Endothelial cell of umbilical vein (primary cell): ENCODE measurements at regions not wholly inside any gene's neighbourhood (a gene's known extent, or its start where the extent isn't known, plus 50 kb on each side); places are given as distances from the start of the nearest gene placed in this dataset.

Source experiments
- BruUV-seq: library from RNA; stranded (reverse); fragments of 400-500 nt; replicated peaks from 2 replicates; lab custom pipeline; 2021; lab: Mats Ljungman, UMichigan
- CTCF ChIA-PET: fragments of 300-600, 350-600 bp; sonication (Branson Sonifier 250); formaldehyde crosslinking; loops from one replicate; lab custom pipeline; 2021; ENCODE audit warnings: antibody characterized with exemption, inconsistent platforms; lab: Charles Lee
- POLR2A ChIA-PET: fragments of 300-600, 350-600 bp; sonication (Branson Sonifier 250); formaldehyde crosslinking; loops from one replicate; lab custom pipeline; 2021; ENCODE audit warnings: antibody characterized with exemption, inconsistent platforms; lab: Charles Lee
- DNase-seq: peaks from one replicate; pipeline ENCODE4 v3.0.0-alpha.2; 2011; ENCODE audit warnings: low read depth, low spot score
- FAIRE-seq: peaks from 2 replicates; lab custom pipeline; 2011; peaks lifted over from hg19 to GRCh38; lab: Jason Lieb, UNC
- H2AFZ ChIP-seq: 2 replicates; pipeline ENCODE4 v1.6.0; 2012; ENCODE audit warnings: low read depth, low read length, control low read depth, inconsistent platforms
- H3K27ac ChIP-seq: 2 replicates; pipeline ENCODE4 v1.5.1; 2011; ENCODE audit warnings: low read depth, mild to moderate bottlenecking, control low read depth, low read length, moderate library complexity; ENCODE audit not compliant: insufficient read depth
- H3K27me3 ChIP-seq, 2 experiments: 2 replicates each; pipeline versions ENCODE4 v1.6.0 to v1.6.1; 2011; ENCODE audit warnings: low read length in 2 of 2, mixed read lengths in 1 of 2; ENCODE audit not compliant: control insufficient read depth in 2 of 2, insufficient read depth in 2 of 2
- H3K36me3 ChIP-seq, 2 experiments: 2 replicates in 1 of 2; 3 replicates in 1 of 2; pipeline ENCODE4 v1.5.1; 2011; ENCODE audit warnings: low read length in 2 of 2, mild to moderate bottlenecking in 1 of 2, moderate library complexity in 1 of 2; ENCODE audit not compliant: control insufficient read depth in 2 of 2, insufficient read depth in 2 of 2; ENCODE audit errors: extremely low read depth in 1 of 2
- H3K4me1 ChIP-seq: 3 replicates; pipeline ENCODE4 v1.5.1; 2011; ENCODE audit warnings: mild to moderate bottlenecking, low read length; ENCODE audit not compliant: control insufficient read depth, insufficient read depth; ENCODE audit errors: extremely low read depth
- H3K4me2 ChIP-seq: 2 replicates; pipeline ENCODE4 v1.6.1; 2011; ENCODE audit warnings: low read length, control low read depth, mixed read lengths; ENCODE audit not compliant: insufficient read depth
- H3K4me3 ChIP-seq, 3 experiments: fragments of 200-600 bp in 1 of 3; sonication (generic), shearing (Covaris generic) in 1 of 3; replicated peaks in 1 of 3; 2 replicates each; pipeline ENCODE4 v1.5.1; 2011 to 2016; ENCODE audit warnings: control low read depth in 3 of 3, low read length in 3 of 3, mild to moderate bottlenecking in 2 of 3, inconsistent platforms in 1 of 3, low read depth in 1 of 3, moderate library complexity in 1 of 3; ENCODE audit not compliant: insufficient read depth in 1 of 3
- H3K79me2 ChIP-seq: 2 replicates; pipeline ENCODE4 v1.6.0; 2012; ENCODE audit warnings: low read length, inconsistent platforms; ENCODE audit not compliant: control insufficient read depth, insufficient read depth
- H3K9ac ChIP-seq: replicated peaks from 2 replicates; pipeline ENCODE3; 2011; ENCODE audit warnings: low read length, control low read depth; ENCODE audit not compliant: insufficient read depth; ENCODE audit errors: extremely low read depth
- H3K9me1 ChIP-seq: replicated peaks from 3 replicates; pipeline ENCODE4 v1.6.0; 2011; ENCODE audit warnings: mild to moderate bottlenecking, low read length; ENCODE audit not compliant: control insufficient read depth, insufficient read depth; ENCODE audit errors: extremely low read depth
- H3K9me3 ChIP-seq: replicated peaks from 2 replicates; pipeline ENCODE4 v1.5.1; 2012; ENCODE audit warnings: low read length, inconsistent platforms; ENCODE audit not compliant: control insufficient read depth, insufficient read depth
- H4K20me1 ChIP-seq: replicated peaks from 2 replicates; pipeline ENCODE3; 2011; ENCODE audit warnings: mild to moderate bottlenecking, low read length; ENCODE audit not compliant: control insufficient read depth, insufficient read depth; ENCODE audit errors: extremely low read depth
- CTCF ChIP-seq, 2 donors: IDR thresholded peaks; 1 replicate in 1 of 2; 2 replicates in 1 of 2; pipeline ENCODE4 v1.5.1; 2011; ENCODE audit warnings: low read length in 2 of 2, mild to moderate bottlenecking in 2 of 2, moderate library complexity in 2 of 2, control low read depth in 1 of 2, inconsistent platforms in 1 of 2, low read depth in 1 of 2; ENCODE audit not compliant: insufficient read depth in 1 of 2; ENCODE audit errors: extremely low read depth in 1 of 2
- FOS ChIP-seq: IDR thresholded peaks from 2 replicates; pipeline ENCODE4 v1.6.1; 2011; ENCODE audit warnings: mild to moderate bottlenecking, low read length, moderate library complexity, borderline replicate concordance; ENCODE audit not compliant: insufficient read depth
- GATA2 ChIP-seq: IDR thresholded peaks from 2 replicates; pipeline ENCODE4 v1.7.0; 2011; ENCODE audit warnings: low read depth, mild to moderate bottlenecking, moderate library complexity, mixed read lengths, low read length; ENCODE audit not compliant: insufficient read length, insufficient read depth
- JUN ChIP-seq: IDR thresholded peaks from 2 replicates; pipeline ENCODE4 v1.6.1; 2011; ENCODE audit warnings: borderline replicate concordance, low read depth; ENCODE audit not compliant: insufficient read length, insufficient read depth
- MAX ChIP-seq: IDR thresholded peaks from 2 replicates; pipeline ENCODE4 v1.6.1; 2011; ENCODE audit not compliant: insufficient read depth, insufficient read length
- POLR2A ChIP-seq: IDR thresholded peaks from 2 replicates; pipeline ENCODE4 v1.6.1; 2012; ENCODE audit warnings: low read depth, mild to moderate bottlenecking, control low read depth, low read length
- POLR2AphosphoS5 ChIP-seq: IDR thresholded peaks from 2 replicates; pipeline ENCODE4 v1.6.1; 2012; ENCODE audit warnings: low read depth, mild to moderate bottlenecking, control low read depth, low read length, moderate library complexity; ENCODE audit not compliant: insufficient read depth
- dilution Hi-C: fragments of 300-500 bp; cut with MboI; formaldehyde crosslinking; loops from one replicate; pipeline ENCODE4 v1.15.0; 2019; ENCODE audit warnings: low sequenced_read_pairs; ENCODE audit not compliant: extremely low pct_ligation_motif_present
- intact Hi-C: fragments of 100-400 bp; cut with micrococcal nuclease; formaldehyde crosslinking; loops from one replicate; pipeline ENCODE4 v1.10.0; 2022

DNA sequence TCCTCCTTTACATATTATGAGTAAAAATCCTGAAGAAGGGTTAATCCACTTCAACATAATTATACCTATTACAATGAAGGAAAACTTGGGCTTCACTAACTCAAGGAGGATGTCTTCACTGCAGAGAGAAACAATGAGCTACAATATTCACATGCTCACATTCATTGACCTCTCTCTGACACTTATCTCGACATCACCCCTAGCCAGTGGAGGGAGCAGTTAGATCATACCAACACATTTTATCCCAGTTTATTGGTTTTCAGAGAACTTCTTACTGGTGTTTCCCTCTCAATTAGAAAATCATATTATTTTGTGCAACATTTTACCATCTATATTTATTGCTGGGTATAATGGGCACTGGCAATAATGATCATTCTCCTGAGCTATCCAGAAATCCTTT lies 646.5 kb downstream of the TENT5A start:
- CTCF ChIA-PET: no interaction called here
- POLR2A ChIA-PET: no interaction called here
- TF ChIP-seq FOS (no peak), POLR2AphosphoS5 (no peak), JUN (no peak), POLR2A (no peak), GATA2 (no peak), CTCF (IDR thresholded peaks at IDR 0.05; ENCODE audit: extremely low read depth in 1 of 2, insufficient read depth in 1 of 2, low read depth in 1 of 2, low read length in 2 of 2) (no peak), MAX (no peak)
- Histone ChIP-seq H3K36me3 (no peaks in the 10 kb centered on the region), H3K9me1 (no peaks in the 10 kb centered on the region), H3K4me2 (no peak overlapping the region), H3K4me1 (no peaks in the 10 kb centered on the region), H4K20me1 (no peaks in the 10 kb centered on the region), H3K27me3 (no peaks in the 10 kb centered on the region), H3K79me2 (no peaks in the 10 kb centered on the region), H3K4me3 (no peak overlapping the region), H3K9ac (no peak overlapping the region), H3K27ac (no peak overlapping the region), H2AFZ (no peak overlapping the region), H3K9me3 (no peaks in the 10 kb centered on the region)
- intact Hi-C loops: no loop called here
- dilution Hi-C loops: no loop called here
- FAIRE-seq (no peak), DNase-seq (no peak)
- no TSS peak for BruUV-seq
